ENCODE measurements at regions not wholly inside any gene's neighbourhood (a gene's known extent, or its start where the extent isn't known, plus 50 kb on each side); places are given as distances from the start of the nearest gene placed in this dataset.

GRCh38 chr5:125695996-125696655, 727.1 kb upstream of the GRAMD2B start:
- Histone ChIP-seq H3K9ac (ENCODE audit: low read length) (no peak overlapping the region), H3K4me3 (ENCODE audit: low read depth, low read length) (no peak overlapping the region), H4K8ac (ENCODE audit: low read depth, low read length) (no peak overlapping the region)

GRCh38 chr5:125696762-125697161, 726.4 kb upstream of the GRAMD2B start:
- no peaks in the 10 kb centered on the region for H3K27me3 ChIP-seq (ENCODE audit: insufficient read depth, low read length)
- no peak overlapping the region for H2BK12ac ChIP-seq (ENCODE audit: low read length)
- H4K12ac ChIP-seq (ENCODE audit: low read depth, low read length) = no peak overlapping the region
- no peak overlapping the region for H2AFZ ChIP-seq (ENCODE audit: insufficient read depth, low read length, poor library complexity)
- H3K18ac ChIP-seq (ENCODE audit: low read length) = no peak overlapping the region
- H2AK5ac ChIP-seq (ENCODE audit: low read length) = no peak overlapping the region
- no peak overlapping the region for H3K14ac ChIP-seq (ENCODE audit: low read length)
- H3K9me3 ChIP-seq (ENCODE audit: insufficient read depth, low read depth, low read length) = no peaks in the 10 kb centered on the region
- H4K8ac ChIP-seq (ENCODE audit: low read depth, low read length) = no peak overlapping the region
- H3K27ac ChIP-seq (ENCODE audit: low read depth, low read length) = peak overlapping the region; percentile 71
- no peak overlapping the region for H2BK120ac ChIP-seq (ENCODE audit: insufficient read depth, low read length, poor library complexity)
- H3K36me3 ChIP-seq (ENCODE audit: control insufficient read depth in 1 of 2, insufficient read depth in 2 of 2, low read length in 2 of 2) = no peaks in the 10 kb centered on the region
- no CpG with 5 or more reads among the region's 2 CpGs for WGBS (ENCODE audit: extremely low coverage, insufficient coverage, insufficient read length)
- peaks cover 0 to 2% of the 10 kb centered on the region in 2 experiments for H3K4me1 ChIP-seq (ENCODE audit: control insufficient read depth in 1 of 2, insufficient read depth in 2 of 2, low read length in 2 of 2)
- H2BK5ac ChIP-seq (ENCODE audit: low read depth, low read length, poor library complexity) = peak overlapping the region; percentile 46
- no peak overlapping the region for H3K4me2 ChIP-seq (ENCODE audit: low read length)
- H4K91ac ChIP-seq (ENCODE audit: low read depth, low read length) = no peak overlapping the region
- DNase-seq = peak; percentile 16 to 43
- H3K4me3 ChIP-seq (ENCODE audit: low read depth, low read length) = no peak overlapping the region
- no peak overlapping the region for H3K9ac ChIP-seq (ENCODE audit: low read length)
- H3K79me1 ChIP-seq (ENCODE audit: low read length) = peaks cover 2% of the 10 kb centered on the region
- no peak overlapping the region for H3K23ac ChIP-seq (ENCODE audit: low read length)
- H3K4ac ChIP-seq (ENCODE audit: low read depth, low read length) = no peak overlapping the region
- H3K79me2 ChIP-seq (ENCODE audit: control insufficient read depth, insufficient read depth, low read length, poor library complexity) = no peaks in the 10 kb centered on the region

More at GRCh38 chr5:125695996-125696655, 727.1 kb upstream of the GRAMD2B start:
- Histone ChIP-seq H3K4me2 (ENCODE audit: low read length) (no peak overlapping the region), H3K9me3 (ENCODE audit: insufficient read depth, low read depth, low read length) (no peaks in the 10 kb centered on the region), H2BK5ac (ENCODE audit: low read depth, low read length, poor library complexity) (no peak overlapping the region), H4K12ac (ENCODE audit: low read depth, low read length) (no peak overlapping the region), H3K4ac (ENCODE audit: low read depth, low read length) (no peak overlapping the region), H2AFZ (ENCODE audit: insufficient read depth, low read length, poor library complexity) (no peak overlapping the region), H3K27me3 (ENCODE audit: insufficient read depth, low read length) (no peaks in the 10 kb centered on the region), H3K27ac (ENCODE audit: low read depth, low read length) (no peak overlapping the region), H3K79me1 (ENCODE audit: low read length) (peaks cover 2% of the 10 kb centered on the region), H2AK5ac (ENCODE audit: low read length) (no peak overlapping the region), H2BK120ac (ENCODE audit: insufficient read depth, low read length, poor library complexity) (no peak overlapping the region), H3K14ac (ENCODE audit: low read length) (no peak overlapping the region), H4K91ac (ENCODE audit: low read depth, low read length) (no peak overlapping the region), H3K79me2 (ENCODE audit: control insufficient read depth, insufficient read depth, low read length, poor library complexity) (no peaks in the 10 kb centered on the region), H2BK12ac (ENCODE audit: low read length) (no peak overlapping the region), H3K23ac (ENCODE audit: low read length) (no peak overlapping the region), H3K36me3 (ENCODE audit: control insufficient read depth in 1 of 2, insufficient read depth in 2 of 2, low read length in 2 of 2) (no peaks in the 10 kb centered on the region), H3K18ac (ENCODE audit: low read length) (no peak overlapping the region), H3K4me1 (ENCODE audit: control insufficient read depth in 1 of 2, insufficient read depth in 2 of 2, low read length in 2 of 2) (peaks cover 0 to 2% of the 10 kb centered on the region in 2 experiments)
- no CpG with 5 or more reads among the region's 4 CpGs for WGBS (ENCODE audit: extremely low coverage, insufficient coverage, insufficient read length)
- DNase-seq = no peak

- no peak overlapping the region for H2BK120ac ChIP-seq (ENCODE audit: insufficient read depth, low read length, poor library complexity)
- no peak overlapping the region for H3K27ac ChIP-seq (ENCODE audit: low read depth, low read length)
- WGBS (ENCODE audit: extremely low coverage, insufficient coverage, insufficient read length) = no CpG with 5 or more reads among the region's 1 CpG
Observed at GRCh38 chr5:125698420-125698819, 724.8 kb upstream of the GRAMD2B start.

GRCh38 chr5:125699860-125700259, 723.3 kb upstream of the GRAMD2B start:
- no CpG with 5 or more reads among the region's 2 CpGs for WGBS (ENCODE audit: extremely low coverage, insufficient coverage, insufficient read length)
- Histone ChIP-seq H4K8ac (ENCODE audit: low read depth, low read length) (no peak overlapping the region), H4K12ac (ENCODE audit: low read depth, low read length) (no peak overlapping the region), H3K9me3 (ENCODE audit: insufficient read depth, low read depth, low read length) (no peaks in the 10 kb centered on the region), H2BK5ac (ENCODE audit: low read depth, low read length, poor library complexity) (no peak overlapping the region), H2BK12ac (ENCODE audit: low read length) (no peak overlapping the region), H2BK120ac (ENCODE audit: insufficient read depth, low read length, poor library complexity) (no peak overlapping the region), H2AFZ (ENCODE audit: insufficient read depth, low read length, poor library complexity) (no peak overlapping the region), H3K27ac (ENCODE audit: low read depth, low read length) (no peak overlapping the region), H3K4me1 (ENCODE audit: control insufficient read depth in 1 of 2, insufficient read depth in 2 of 2, low read length in 2 of 2) (peaks cover 0 to 2% of the 10 kb centered on the region in 2 experiments), H3K4me2 (ENCODE audit: low read length) (no peak overlapping the region), H3K18ac (ENCODE audit: low read length) (no peak overlapping the region), H3K36me3 (ENCODE audit: control insufficient read depth in 1 of 2, insufficient read depth in 2 of 2, low read length in 2 of 2) (no peaks in the 10 kb centered on the region), H3K79me2 (ENCODE audit: control insufficient read depth, insufficient read depth, low read length, poor library complexity) (no peaks in the 10 kb centered on the region), H3K23ac (ENCODE audit: low read length) (no peak overlapping the region), H3K14ac (ENCODE audit: low read length) (no peak overlapping the region), H3K9ac (ENCODE audit: low read length) (no peak overlapping the region), H2AK5ac (ENCODE audit: low read length) (no peak overlapping the region), H3K4ac (ENCODE audit: low read depth, low read length) (no peak overlapping the region), H3K4me3 (ENCODE audit: low read depth, low read length) (no peak overlapping the region), H4K91ac (ENCODE audit: low read depth, low read length) (no peak overlapping the region), H3K27me3 (ENCODE audit: insufficient read depth, low read length) (no peaks in the 10 kb centered on the region), H3K79me1 (ENCODE audit: low read length) (peaks cover 2% of the 10 kb centered on the region)
- peak; percentile 14 to 43 for DNase-seq

More at GRCh38 chr5:125698420-125698819, 724.8 kb upstream of the GRAMD2B start:
- H3K79me2 ChIP-seq (ENCODE audit: control insufficient read depth, insufficient read depth, low read length, poor library complexity) = no peaks in the 10 kb centered on the region
- H3K4me1 ChIP-seq (ENCODE audit: control insufficient read depth in 1 of 2, insufficient read depth in 2 of 2, low read length in 2 of 2) = peaks cover 0 to 2% of the 10 kb centered on the region in 2 experiments
- H2BK12ac ChIP-seq (ENCODE audit: low read length) = no peak overlapping the region
- no peak overlapping the region for H2BK5ac ChIP-seq (ENCODE audit: low read depth, low read length, poor library complexity)
- no peak overlapping the region for H4K12ac ChIP-seq (ENCODE audit: low read depth, low read length)
- peaks cover 2% of the 10 kb centered on the region for H3K79me1 ChIP-seq (ENCODE audit: low read length)
- no peak overlapping the region for H4K91ac ChIP-seq (ENCODE audit: low read depth, low read length)
- H3K23ac ChIP-seq (ENCODE audit: low read length) = no peak overlapping the region
- H3K4ac ChIP-seq (ENCODE audit: low read depth, low read length) = no peak overlapping the region
- H3K4me2 ChIP-seq (ENCODE audit: low read length) = no peak overlapping the region
- H4K8ac ChIP-seq (ENCODE audit: low read depth, low read length) = no peak overlapping the region
- no peaks in the 10 kb centered on the region for H3K9me3 ChIP-seq (ENCODE audit: insufficient read depth, low read depth, low read length)
- DNase-seq = no peak
- H3K27me3 ChIP-seq (ENCODE audit: insufficient read depth, low read length) = no peaks in the 10 kb centered on the region
- H3K36me3 ChIP-seq (ENCODE audit: control insufficient read depth in 1 of 2, insufficient read depth in 2 of 2, low read length in 2 of 2) = no peaks in the 10 kb centered on the region
- H3K9ac ChIP-seq (ENCODE audit: low read length) = no peak overlapping the region
- H2AFZ ChIP-seq (ENCODE audit: insufficient read depth, low read length, poor library complexity) = no peak overlapping the region
- H3K18ac ChIP-seq (ENCODE audit: low read length) = no peak overlapping the region
- no peak overlapping the region for H2AK5ac ChIP-seq (ENCODE audit: low read length)
- no peak overlapping the region for H3K14ac ChIP-seq (ENCODE audit: low read length)
- no peak overlapping the region for H3K4me3 ChIP-seq (ENCODE audit: low read depth, low read length)
